ENCODE measurements at regions not wholly inside any gene's neighbourhood (a gene's known extent, or its start where the extent isn't known, plus 50 kb on each side); places are given as distances from the start of the nearest gene placed in this dataset.

DNA sequence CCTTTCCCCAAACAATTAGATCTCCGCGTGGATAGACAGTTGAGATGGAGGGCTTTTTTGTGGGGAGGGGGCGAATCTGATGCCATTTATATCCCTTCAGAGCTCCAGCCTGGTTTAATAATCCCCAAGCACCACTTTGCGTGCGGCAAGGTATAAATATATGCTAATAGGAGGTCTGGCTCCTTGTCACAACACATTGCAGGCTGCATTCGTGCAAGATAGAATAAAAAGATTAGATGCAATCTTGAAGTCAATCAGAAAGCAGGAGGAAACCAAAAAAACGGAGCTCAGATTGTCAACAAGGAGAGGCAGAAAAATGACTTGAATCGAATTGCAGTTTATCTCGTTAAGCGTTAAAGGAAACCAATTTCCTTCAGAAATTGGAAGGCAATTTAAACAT lies 248.7 kb downstream of the SPTSSA start:
- DNase-seq (ENCODE audit: low spot score), result no peak

DNA sequence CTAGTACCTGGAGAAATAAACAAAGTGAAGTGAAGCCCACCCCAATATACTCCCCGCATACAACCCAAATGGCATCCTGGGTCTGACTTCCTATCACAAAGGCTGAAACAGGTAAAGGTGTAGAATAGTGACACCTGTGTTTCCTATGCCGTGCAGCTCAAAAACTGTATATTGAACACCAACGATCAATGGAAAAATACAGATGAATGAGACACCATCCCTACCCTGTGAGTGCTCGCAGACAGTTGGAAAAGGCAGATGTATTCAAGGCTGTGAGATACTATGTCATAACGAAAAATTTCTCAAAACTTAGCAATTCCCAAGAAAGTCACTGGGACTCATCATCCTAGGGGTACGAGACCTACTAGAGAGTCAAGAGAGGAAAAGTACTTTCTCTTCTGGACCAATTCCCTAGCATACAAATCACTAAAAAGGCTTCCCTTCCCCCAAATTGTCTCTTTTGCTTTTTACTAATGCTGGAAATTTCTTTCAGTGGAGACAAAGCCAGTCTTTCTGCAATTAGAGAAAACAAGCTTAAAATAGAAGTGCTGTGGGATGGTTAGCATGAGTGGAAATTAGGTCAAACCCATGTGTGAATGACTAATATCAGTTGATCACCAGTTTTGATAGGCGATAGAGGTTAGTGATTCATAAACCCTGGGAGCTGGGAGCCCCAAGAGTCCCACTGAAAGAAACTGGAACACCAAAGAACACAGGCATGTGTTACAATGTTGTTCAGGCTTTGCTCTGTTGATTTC lies 249.7 kb downstream of the SPTSSA start:
- no peak for DNase-seq (ENCODE audit: low spot score)

DNA sequence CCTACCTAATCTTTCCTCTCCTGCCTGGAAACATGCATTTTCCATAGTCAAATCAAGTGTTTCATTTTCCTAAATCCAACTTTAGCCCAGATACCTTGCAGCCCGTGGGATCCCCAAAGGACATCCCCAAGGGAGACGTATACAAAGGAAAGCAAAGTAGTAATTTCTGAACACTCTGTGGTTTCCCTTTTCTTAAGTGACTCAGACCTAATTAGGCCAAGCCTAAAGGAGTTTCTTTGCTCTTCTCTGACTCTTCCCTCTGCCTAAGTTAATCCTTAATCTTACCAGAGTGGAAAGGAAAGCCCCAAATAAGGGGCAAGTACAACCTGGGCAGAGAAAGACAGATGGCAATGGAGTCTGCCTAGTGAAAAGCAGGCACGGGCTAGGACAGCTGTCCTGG lies 250.3 kb downstream of the SPTSSA start:
- no peak for DNase-seq (ENCODE audit: low spot score)

DNA sequence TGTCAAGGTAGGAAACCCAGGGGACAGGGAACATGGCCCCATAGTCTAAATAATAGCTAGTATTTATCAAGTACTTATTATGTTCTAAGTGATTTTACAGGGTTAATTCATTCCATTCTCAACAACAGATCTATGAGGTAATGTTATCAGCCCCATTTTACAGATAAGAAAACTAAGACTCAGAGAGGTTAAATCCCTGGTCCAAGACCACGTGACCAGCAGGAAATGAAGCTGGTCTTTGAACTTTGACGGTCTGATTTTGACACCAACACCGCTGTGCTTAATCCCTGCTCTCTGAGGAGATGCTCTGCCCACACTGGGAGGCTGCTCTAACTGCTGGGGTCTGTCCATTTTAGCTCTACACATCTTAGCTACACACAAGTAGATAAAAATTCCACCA lies 253.5 kb downstream of the SPTSSA start:
- no peak for DNase-seq (ENCODE audit: low spot score)

DNA sequence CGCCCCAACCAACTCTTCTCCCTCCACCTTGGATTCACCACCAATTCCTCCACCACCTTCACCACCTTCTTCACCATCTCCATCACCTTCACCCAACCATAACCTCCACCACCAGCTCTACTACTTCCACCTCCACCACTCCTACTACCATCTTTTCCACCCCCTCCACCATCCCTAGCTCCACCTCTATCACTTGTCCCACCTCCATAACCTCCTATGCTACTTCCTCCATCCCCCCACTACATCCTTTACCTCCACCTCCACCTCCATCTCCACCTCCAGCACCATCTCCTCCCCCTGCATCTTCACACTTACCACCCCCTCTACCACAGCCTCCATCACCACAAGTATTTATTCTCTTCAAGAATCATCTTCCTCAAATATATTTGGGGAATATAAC lies 254.9 kb upstream of the EGLN3 start:
- DNase-seq (ENCODE audit: low spot score), result no peak

DNA sequence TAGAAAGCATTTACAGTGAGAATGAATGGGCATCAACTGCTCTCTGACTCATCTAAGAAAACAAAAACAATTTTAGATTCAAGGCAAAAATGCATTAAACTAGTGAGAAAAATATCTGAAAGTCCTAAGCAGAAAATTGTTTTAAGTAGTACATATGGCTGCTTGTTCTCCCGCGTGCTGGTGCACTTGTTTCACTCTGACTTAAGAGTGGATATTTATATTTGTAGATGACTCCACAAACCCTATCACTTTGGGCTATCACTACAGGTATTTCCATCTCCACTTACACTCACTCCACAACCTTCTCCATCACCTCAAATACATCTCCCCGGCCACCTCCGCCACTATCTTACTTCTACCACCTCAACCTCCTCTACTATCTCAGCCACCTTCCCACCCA lies 253.9 kb upstream of the EGLN3 start:
- no peak for DNase-seq (ENCODE audit: low spot score)

DNA sequence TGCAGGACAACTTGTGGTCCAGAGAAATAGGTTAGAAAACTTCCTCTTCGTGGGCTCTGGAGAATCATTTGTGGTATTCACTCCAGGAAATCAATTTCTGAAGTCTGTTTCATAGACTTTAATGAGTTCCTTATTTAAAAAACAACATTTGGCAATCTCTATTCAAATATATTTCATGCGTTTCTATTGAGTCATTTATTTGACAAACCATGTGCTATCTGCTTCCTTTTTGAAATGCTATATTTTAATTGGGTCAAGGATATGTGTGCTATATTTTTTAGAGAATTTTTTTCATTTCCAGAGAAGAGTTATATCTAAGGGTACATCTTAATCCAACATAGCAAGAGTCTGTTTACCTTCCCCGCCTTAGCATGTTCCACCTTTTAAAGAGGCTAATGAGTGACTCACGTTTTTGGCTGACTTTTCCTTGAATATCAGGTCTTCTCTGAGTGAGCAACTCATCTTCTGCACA lies 252.4 kb upstream of the EGLN3 start:
- no peak for DNase-seq (ENCODE audit: low spot score)

DNA sequence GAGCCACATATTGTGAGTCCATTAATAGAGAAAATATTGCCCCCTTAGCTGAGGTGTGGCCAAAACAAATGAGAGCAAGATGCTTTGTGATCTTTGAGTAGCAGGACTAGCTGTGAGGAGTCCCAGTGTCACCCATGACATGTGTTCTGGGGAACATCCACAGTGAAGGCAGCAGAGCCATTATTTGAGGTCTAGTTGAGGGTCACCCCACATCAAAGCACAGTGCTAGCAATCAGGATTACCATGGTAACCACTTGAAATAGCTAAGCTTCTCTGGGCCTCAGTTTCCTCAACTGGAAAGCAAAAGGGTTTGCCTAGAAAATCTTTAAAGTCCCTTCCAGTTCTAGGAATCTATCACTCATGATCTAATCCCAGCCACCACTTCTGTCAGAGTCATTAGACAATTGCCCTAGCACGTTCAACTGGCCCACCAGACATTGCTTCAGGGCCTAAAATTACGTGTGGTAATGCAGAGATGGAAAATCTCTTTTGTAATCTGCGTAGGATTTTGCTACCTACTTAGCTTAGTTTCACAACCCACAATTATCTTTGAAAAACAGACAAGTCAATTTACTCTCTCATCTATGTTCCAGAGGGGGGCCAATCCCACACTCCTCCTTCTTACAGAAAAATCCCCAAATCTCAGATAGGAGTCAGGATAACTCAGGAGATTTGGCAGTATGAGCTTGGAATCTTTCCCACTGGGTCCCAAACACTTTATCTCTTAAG lies 251.2 kb upstream of the EGLN3 start:
- DNase-seq (ENCODE audit: low spot score), result no peak

DNA sequence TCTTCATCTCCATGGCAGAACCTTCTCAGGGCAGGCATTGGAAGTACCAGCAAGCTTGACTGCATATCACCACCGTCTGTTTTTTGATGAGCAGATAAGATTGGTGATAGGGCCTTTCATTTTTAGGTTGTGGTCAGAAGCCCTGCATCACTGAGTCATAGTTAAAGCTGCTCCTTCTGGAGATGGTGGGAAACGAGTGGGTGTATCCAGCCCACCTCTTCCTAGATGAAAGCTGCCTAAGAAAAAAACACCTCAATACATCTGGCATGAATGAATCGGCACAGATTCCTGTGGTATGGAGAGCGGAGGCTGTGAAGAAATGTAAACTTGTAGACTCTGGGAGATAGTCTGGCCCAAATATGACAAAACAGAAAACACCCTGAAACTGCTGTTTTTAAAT lies 248.7 kb upstream of the EGLN3 start:
- no peak for DNase-seq (ENCODE audit: low spot score)

DNA sequence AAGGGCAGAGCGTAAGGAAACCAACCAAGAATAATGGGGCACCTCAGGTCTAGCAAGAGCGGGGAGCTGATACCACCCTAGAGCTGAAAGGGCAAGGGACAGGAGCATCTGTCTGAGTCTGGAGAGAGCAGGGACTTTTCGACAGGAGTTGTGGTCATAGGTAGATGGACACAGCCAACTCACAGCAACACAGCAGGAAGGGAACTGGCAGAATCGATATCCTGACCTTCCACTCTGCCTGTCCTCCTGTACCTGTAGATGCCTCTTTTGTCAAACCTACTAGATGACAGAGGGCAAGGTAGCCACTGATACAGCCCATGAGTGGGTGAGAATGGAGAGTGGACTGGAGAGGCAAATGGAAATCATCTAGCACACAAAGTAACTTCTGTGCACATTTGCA lies 247.2 kb upstream of the EGLN3 start:
- DNase-seq (ENCODE audit: low spot score), result no peak

DNA sequence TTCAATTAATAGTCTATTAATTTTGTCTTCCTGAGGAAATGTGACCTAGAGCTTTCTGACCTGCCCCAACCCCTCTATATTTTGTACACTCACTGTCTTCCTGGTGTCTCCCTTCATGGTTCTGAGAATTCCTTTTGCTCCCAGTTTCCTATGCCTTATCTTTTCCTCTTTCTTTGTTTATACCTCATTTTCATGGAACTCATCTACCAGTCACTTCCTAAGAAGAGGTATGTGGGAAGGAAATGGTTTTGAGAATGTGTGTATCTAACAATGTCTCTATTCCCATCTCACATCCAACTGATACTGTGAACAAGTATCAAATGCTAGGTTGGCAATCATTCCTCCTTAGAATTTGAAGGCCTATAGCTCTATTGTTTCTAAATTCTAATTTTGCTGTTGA lies 245.1 kb upstream of the EGLN3 start:
- DNase-seq (ENCODE audit: low spot score), result no peak

DNA sequence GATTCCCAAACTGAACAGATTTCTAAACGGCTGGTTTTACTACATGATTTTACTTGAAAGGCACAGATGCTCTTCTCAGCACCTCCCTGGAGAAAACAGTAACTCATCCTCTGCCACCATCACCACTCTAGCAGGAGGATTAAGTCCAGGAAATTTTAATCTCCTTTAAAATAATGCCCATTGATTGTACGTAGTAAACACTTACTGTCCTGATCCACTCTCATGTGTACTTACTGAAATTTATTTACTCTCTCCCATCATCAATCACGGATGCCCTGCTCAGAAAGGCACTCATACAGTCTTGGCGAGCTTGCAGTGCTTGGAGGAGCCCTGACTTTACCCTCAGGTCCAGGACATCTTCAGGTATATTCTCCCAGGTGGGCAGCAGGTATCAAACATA lies 239.8 kb upstream of the EGLN3 start:
- no peak for DNase-seq (ENCODE audit: low spot score)

DNA sequence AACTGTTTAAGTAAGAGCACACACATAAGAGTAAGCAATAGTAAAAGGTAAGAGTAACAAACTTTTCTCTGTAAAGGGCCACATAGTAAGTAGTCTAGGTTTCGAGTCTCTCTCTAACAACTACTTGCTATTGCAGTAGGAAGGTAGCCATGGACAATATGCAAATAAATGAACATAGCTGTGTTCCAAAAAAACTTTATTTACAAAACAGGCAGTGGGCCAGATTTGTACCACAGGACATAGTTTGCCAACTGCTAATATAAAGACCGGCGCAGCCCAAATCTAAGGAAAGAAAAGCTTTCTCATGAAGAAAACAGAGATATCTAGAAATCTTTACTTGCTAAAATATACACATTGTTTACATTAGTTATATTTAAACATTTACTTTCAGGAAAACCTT lies 239.0 kb upstream of the EGLN3 start:
- DNase-seq (ENCODE audit: low spot score), result no peak

DNA sequence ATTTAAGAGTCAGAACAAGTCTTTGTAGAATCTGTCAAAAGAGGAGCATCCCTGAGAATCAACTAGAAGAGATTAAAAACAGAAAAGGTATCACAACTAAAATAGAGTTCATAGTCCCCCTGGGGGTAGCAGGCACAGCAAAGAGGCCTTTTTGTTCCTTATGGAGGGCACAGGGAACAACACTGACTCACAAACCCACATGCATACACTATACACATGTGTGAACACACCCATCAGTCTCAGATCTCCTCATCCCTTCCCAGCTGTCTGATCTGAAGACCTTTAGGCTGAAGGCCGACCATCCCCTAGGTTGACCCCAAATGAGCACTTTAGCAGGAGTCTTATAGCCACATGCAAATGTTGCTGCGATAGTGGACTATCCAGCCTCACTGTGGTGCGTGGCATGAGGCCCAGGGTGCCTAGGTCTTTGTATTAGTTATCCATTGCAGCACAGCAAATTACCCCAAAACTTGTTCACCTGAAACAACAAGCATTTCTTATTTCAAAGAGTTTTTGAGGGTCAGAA lies 236.7 kb upstream of the EGLN3 start:
- no peak for DNase-seq (ENCODE audit: low spot score)

DNA sequence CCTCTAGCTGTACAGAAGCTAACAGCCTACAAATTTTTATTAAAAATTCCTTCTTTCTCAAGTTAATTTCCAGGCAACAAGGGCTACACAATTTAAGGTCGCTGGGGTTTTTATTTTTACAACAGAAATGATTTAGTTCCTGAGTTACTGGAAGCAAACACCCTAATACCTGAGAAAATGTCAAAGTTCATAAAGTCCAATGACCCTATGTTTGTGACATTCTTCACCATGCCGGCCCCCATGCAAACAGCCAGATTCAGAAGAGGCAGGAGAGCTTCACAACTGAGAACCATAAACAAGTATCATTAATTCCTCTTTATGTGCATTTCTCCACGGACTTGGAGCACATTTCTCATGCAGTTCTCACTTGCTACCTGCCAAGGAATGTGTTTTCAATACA lies 236.2 kb upstream of the EGLN3 start:
- no peak for DNase-seq (ENCODE audit: low spot score)

DNA sequence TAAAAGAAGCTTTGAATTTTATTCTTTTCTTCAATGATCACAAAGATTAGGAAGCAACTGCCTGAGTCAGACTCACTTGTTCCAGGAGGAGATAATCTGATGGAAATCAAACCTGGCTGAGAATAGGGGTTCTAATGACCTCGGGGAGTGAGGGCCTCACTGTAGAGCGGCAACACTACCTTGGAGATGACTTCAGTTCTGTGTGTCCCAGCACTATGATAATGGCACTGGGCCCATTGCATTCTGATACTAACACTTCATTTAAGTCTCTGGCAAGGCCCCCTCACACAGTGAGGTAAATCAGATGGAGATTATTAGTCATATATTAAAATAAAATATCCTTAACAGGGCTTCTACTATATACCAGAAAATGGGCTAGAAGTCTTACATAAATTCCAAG lies 233.3 kb upstream of the EGLN3 start:
- no peak for DNase-seq (ENCODE audit: low spot score)

DNA sequence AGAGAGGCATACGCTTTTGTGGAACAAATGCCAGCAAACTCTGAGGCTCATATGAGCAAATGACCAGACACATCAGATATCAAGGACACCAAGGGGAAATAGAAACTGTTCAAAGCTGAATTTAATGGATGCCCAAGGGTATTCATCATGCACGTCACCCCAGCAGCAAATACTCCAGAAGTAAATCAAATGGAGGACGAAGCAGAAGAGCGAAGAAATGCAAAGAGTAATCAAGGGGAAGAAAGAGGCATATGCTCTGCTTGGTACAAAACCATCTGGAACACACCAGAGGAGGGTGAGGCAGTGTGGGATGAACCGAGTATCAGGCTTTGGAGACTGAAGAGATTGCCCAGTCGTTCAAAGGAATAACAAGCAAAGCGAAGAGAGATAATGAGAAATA lies 232.6 kb upstream of the EGLN3 start:
- DNase-seq (ENCODE audit: low spot score), result no peak

DNA sequence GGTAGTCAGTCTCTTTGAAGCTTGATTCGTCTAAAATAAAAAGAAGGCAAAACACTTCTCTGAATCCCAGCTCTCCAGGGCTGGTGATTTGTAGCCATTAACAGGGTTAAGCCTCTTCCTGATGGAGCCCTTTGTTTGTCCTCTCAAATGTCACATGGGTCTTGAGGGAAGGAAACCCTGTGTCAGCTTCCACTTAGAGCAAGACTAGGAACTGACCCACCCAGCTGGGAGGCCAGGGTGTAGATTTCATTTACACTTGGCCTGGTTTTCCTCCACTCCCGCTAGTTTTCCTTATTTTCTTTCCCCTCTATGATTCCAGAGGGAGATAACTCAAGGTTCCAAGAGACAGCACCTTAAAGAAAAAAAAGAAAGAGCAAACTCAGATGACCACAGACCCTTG lies 230.5 kb upstream of the EGLN3 start:
- DNase-seq (ENCODE audit: low spot score), result no peak

DNA sequence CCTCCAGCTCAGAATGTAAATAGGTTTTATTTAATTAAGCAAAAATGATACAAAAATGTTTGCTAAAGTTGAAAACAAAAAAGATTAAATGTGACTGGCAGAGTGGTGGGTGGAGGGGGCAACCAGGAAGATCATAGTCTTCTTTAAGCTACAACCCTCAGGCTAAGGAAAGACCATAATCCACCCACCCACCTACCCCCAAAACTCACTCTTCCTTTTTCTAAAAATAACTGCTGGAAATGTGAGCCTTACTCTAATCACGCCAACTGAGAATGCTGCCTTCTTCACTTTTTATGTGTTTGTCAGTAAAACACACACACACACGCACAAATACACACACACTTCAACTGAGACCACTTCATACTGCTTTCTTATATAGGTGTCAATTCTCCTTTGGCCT lies 230.0 kb upstream of the EGLN3 start:
- DNase-seq (ENCODE audit: low spot score), result no peak

DNA sequence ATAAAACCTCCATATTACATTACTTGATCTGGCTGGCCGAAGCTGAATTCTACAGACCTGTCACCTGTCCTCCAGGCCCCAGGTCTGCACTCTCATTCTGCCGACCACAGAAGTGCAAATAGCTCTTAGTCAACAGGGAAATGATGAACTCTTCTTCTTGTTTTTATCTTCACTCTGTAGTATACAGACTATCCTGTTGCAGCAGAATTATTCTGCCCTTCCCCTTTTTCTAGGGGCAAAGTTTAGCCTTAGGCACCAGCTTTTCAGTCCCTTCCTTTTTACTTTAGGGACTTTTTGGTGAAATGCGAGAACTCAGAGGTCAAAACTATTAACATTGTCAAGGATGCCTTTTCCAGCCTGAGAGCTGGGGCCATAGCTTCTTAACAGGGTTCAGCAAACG lies 229.6 kb upstream of the EGLN3 start:
- DNase-seq (ENCODE audit: low spot score), result no peak

DNA sequence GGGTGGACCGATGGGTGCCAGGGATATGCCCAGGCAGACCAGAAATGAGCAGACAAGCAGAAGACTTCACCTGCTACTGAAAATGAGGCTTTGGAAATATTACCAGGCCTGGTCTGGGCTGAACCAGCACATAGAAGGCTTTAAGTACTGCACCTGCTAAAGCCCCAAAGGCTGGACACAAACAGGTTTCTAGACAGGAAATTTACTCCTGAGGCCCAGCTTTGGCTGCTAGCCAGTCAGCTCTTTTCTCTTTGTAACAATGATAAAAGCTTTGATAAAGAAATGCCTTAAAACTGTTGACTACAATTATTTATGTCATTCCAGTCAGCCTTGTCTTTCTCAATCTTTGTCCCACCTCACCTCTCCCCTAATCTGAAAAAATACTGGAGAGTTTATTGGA lies 228.9 kb upstream of the EGLN3 start:
- no peak for DNase-seq (ENCODE audit: low spot score)

DNA sequence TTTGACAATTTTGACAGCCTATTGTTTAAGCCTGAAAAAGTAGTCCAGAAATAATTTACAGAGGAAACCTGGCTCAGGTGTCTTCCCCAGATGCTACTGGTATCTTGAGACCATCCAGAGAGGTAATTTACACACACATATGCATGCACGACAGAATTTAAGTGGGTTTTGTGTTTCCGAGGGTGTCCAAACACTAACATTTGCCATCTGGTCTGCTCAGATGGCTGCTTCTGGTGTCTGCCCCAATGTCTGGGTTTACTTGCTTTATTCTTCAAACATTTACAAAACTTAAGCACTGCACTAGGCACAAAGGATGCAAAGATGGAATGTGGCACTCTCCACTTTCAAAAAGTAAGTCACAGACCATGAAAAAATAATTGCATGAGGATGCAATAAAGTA lies 226.6 kb upstream of the EGLN3 start:
- no peak for DNase-seq (ENCODE audit: low spot score)

DNA sequence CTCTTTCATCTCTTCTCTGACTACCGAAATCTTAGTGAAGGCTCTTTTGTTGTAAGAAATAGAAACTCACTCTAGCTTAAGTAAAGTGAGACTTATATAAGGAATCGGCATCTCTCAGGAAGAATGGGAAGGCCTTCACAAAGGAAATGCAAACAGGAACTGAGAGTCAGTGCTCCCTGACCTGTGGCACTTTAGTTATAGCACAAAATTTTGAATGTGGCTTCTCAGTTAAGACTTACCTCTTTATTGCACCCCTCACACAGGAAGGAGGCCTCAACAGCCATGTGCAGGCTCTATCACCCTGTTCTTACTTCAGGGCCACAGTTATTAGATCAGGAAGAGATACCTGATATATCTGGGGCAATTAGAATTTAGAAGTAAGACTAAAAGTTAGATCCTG lies 224.7 kb upstream of the EGLN3 start:
- DNase-seq (ENCODE audit: low spot score), result no peak

DNA sequence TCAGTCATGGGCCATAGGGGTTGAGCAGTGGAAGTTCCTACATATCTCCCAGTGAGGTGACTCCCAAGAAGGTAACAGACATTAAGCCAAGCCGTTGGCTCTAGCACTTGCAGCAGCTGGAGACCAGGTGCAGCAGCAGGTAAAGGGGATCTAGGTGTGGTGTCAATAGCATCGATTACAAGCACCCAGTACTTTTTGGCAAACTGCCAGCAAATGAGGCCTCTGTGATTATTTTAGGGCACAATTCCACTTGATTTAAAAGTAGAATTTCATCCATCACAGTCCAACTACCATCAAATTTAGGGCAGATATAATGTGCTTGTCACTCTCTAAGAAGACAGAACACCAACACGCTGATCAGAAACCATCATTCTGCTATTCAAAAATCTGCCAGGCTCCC lies 224.1 kb upstream of the EGLN3 start:
- DNase-seq (ENCODE audit: low spot score), result no peak

Measured in LoVo (cell line).